ENCODE measurements at regions not wholly inside any gene's neighbourhood (a gene's known extent, or its start where the extent isn't known, plus 50 kb on each side); places are given as distances from the start of the nearest gene placed in this dataset.
"Not testable (repeated sequence)": the region's sequence is repeated elsewhere in the genome, so short reads cannot be mapped to it uniquely, and the experiment has no call there.

DNA sequence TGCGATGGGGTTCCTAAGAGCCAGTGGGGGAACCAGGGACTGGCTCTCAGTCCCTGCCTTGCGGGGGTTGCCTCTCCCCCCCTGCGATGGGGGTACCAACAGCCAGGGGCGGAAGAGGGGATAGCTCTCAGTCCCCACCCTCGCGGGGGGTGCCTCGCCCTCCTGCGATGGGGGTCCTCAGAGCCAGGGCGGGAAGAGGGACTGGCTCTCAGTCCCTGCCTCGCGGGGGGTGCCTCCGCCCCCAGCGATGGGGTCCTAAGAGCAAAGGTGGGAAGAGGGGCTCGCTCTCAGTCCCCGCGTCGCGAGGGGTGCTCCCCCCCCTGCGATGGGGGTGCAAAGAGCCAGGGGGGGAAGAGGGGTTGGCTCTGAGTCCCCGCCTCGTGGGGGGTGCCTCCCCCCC lies 162.0 kb downstream of the ATP6V0E2 start:
- intact Hi-C loops (cut with micrococcal nuclease; ENCODE audit: unreplicated experiment); H3K9ac ChIP-seq (ENCODE audit: control insufficient read depth, insufficient read depth, low read length); SMC1A ChIA-PET (ENCODE audit: uncharacterized antibody, unreplicated experiment); H2AFZ ChIP-seq (ENCODE audit: control insufficient read depth, low read depth, low read length); H3K36me3 ChIP-seq (ENCODE audit: control insufficient read depth in 2 of 2, insufficient read depth in 2 of 2, low read length in 1 of 2); RAD21 ChIA-PET (ENCODE audit: unreplicated experiment); POLR2A ChIA-PET; BruUV-seq (replicated peaks); CTCF ChIA-PET; ATAC-seq; H4K20me1 ChIP-seq (ENCODE audit: control insufficient read depth, insufficient read depth); H3K4me2 ChIP-seq (ENCODE audit: control insufficient read depth, insufficient read depth); H3K4me3 ChIP-seq; FAIRE-seq; H3K27me3 ChIP-seq (replicated peaks in 1 of 2; ENCODE audit: control insufficient read depth in 2 of 2, insufficient read depth in 2 of 2, low read length in 1 of 2); H3K9me3 ChIP-seq (replicated peaks; ENCODE audit: control insufficient read depth, insufficient read depth, low read length); DNase-seq (ENCODE audit: low read depth, low spot score); H3K4me1 ChIP-seq (ENCODE audit: control insufficient read depth, insufficient read depth, low read length); in situ Hi-C loops (cut with MboI); H3K79me2 ChIP-seq (ENCODE audit: control insufficient read depth, insufficient read depth, low read length); H3K27ac ChIP-seq (ENCODE audit: control insufficient read depth, insufficient read depth): not testable (repeated sequence)
- no CpG with 5 or more reads among the region's 21 CpGs for WGBS (ENCODE audit: insufficient coverage, insufficient replicate concordance, low lambda C conversion rate, missing lambda C conversion rate)

DNA sequence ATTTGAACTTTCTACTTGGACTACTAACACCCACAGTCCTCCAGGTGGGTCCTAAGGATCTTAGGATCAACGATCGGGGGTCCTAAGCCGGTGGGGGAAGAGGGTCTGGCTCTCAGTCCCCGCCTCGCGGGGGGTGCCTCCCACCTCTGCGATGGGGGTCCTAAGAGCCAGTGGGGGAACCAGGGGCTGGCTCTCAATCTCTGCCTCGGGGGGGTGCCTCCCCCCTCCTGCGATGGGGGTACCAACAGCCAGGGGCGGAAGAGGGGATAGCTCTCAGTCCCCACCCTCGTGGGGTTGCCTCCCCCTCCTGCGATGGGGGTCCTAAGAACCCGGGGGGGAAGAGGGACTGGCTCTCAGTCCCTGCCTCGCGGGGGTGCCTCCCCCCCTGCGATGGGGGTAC lies 165.3 kb downstream of the ATP6V0E2 start:
- FAIRE-seq; H3K4me1 ChIP-seq (ENCODE audit: control insufficient read depth, insufficient read depth, low read length); H4K20me1 ChIP-seq (ENCODE audit: control insufficient read depth, insufficient read depth); ATAC-seq; intact Hi-C loops (cut with micrococcal nuclease; ENCODE audit: unreplicated experiment); BruUV-seq (replicated peaks); SMC1A ChIA-PET (ENCODE audit: uncharacterized antibody, unreplicated experiment); CTCF ChIA-PET; in situ Hi-C loops (cut with MboI); H3K4me3 ChIP-seq; POLR2A ChIA-PET; H2AFZ ChIP-seq (ENCODE audit: control insufficient read depth, low read depth, low read length); H3K27me3 ChIP-seq (replicated peaks in 1 of 2; ENCODE audit: control insufficient read depth in 2 of 2, insufficient read depth in 2 of 2, low read length in 1 of 2); H3K79me2 ChIP-seq (ENCODE audit: control insufficient read depth, insufficient read depth, low read length); H3K9ac ChIP-seq (ENCODE audit: control insufficient read depth, insufficient read depth, low read length); H3K4me2 ChIP-seq (ENCODE audit: control insufficient read depth, insufficient read depth); H3K27ac ChIP-seq (ENCODE audit: control insufficient read depth, insufficient read depth); H3K36me3 ChIP-seq (ENCODE audit: control insufficient read depth in 2 of 2, insufficient read depth in 2 of 2, low read length in 1 of 2); DNase-seq (ENCODE audit: low read depth, low spot score); H3K9me3 ChIP-seq (replicated peaks; ENCODE audit: control insufficient read depth, insufficient read depth, low read length); RAD21 ChIA-PET (ENCODE audit: unreplicated experiment): not testable (repeated sequence)
- WGBS (ENCODE audit: insufficient coverage, insufficient replicate concordance, low lambda C conversion rate, missing lambda C conversion rate) = 32% methylated on average over 12 of the region's 16 CpGs

DNA sequence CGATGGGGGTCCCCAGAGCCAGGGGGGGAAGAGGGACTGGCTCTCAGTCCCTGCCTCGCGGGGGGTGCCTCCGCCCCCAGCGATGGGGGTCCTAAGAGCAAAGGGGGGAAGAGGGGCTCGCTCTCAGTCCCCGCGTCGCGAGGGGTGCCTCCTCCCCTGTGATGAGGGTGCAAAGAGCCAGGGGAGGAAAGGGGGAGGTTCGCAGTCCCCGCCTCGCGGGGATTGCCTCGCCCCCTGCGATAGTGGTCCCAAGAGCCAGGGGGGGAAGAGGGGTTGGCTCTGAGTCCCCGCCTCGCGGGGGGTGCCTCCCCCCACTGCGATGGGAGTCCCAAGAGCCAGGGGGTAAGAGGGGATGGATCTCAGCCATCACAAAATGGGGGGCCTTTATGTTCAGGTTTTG lies 168.5 kb downstream of the ATP6V0E2 start:
- H4K20me1 ChIP-seq (ENCODE audit: control insufficient read depth, insufficient read depth); H3K27me3 ChIP-seq (replicated peaks in 1 of 2; ENCODE audit: control insufficient read depth in 2 of 2, insufficient read depth in 2 of 2, low read length in 1 of 2); H3K4me3 ChIP-seq; in situ Hi-C loops (cut with MboI); FAIRE-seq; intact Hi-C loops (cut with micrococcal nuclease; ENCODE audit: unreplicated experiment); RAD21 ChIA-PET (ENCODE audit: unreplicated experiment); DNase-seq (ENCODE audit: low read depth, low spot score); H3K9me3 ChIP-seq (replicated peaks; ENCODE audit: control insufficient read depth, insufficient read depth, low read length); H2AFZ ChIP-seq (ENCODE audit: control insufficient read depth, low read depth, low read length); SMC1A ChIA-PET (ENCODE audit: uncharacterized antibody, unreplicated experiment); POLR2A ChIA-PET; H3K4me2 ChIP-seq (ENCODE audit: control insufficient read depth, insufficient read depth); H3K4me1 ChIP-seq (ENCODE audit: control insufficient read depth, insufficient read depth, low read length); H3K36me3 ChIP-seq (ENCODE audit: control insufficient read depth in 2 of 2, insufficient read depth in 2 of 2, low read length in 1 of 2); H3K9ac ChIP-seq (ENCODE audit: control insufficient read depth, insufficient read depth, low read length); H3K79me2 ChIP-seq (ENCODE audit: control insufficient read depth, insufficient read depth, low read length); BruUV-seq (replicated peaks); ATAC-seq; CTCF ChIA-PET; H3K27ac ChIP-seq (ENCODE audit: control insufficient read depth, insufficient read depth): not testable (repeated sequence)
- WGBS (ENCODE audit: insufficient coverage, insufficient replicate concordance, low lambda C conversion rate, missing lambda C conversion rate) = 46% methylated on average over 7 of the region's 20 CpGs
